MM.1S (cell line): ENCODE measurements at regions not wholly inside any gene's neighbourhood (a gene's known extent, or its start where the extent isn't known, plus 50 kb on each side); places are given as distances from the start of the nearest gene placed in this dataset.

Experiments used
- DNase-seq: peaks from one replicate; pipeline ENCODE4 v3.0.0-alpha.2; 2015
- H2AFZ ChIP-seq: fragments of 300-600 bp; sonication (generic); 2 replicates; pipeline ENCODE4 v1.6.0; 2016; ENCODE audit warnings: antibody characterized with exemption, low read length
- H3F3A ChIP-seq: fragments of 300-600 bp; sonication (generic); 2 replicates; pipeline ENCODE4 v1.6.1; 2016; ENCODE audit warnings: mild to moderate bottlenecking, antibody characterized with exemption, low read length, moderate library complexity, mixed read lengths; ENCODE audit not compliant: insufficient read depth
- H3K27ac ChIP-seq: fragments of 300-600 bp; sonication (generic); 2 replicates; pipeline ENCODE4 v1.5.1; 2016; ENCODE audit warnings: mild to moderate bottlenecking, low read length
- H3K27me3 ChIP-seq: fragments of 300-600 bp; sonication (generic); replicated peaks from 2 replicates; pipeline ENCODE4 v1.6.0; 2016; ENCODE audit warnings: low read length; ENCODE audit not compliant: insufficient read depth
- H3K36me3 ChIP-seq: fragments of 300-600 bp; sonication (generic); replicated peaks from 2 replicates; pipeline ENCODE4 v1.6.1; 2016; ENCODE audit warnings: mild to moderate bottlenecking, low read length, mixed read lengths; ENCODE audit not compliant: insufficient read depth
- H3K4me1 ChIP-seq: fragments of 300-600 bp; sonication (generic); 2 replicates; pipeline ENCODE4 v1.6.1; 2016; ENCODE audit warnings: low read length, mixed read lengths
- H3K4me2 ChIP-seq: fragments of 300-600 bp; sonication (generic); 2 replicates; pipeline ENCODE4 v1.6.0; 2016; ENCODE audit warnings: low read depth, low read length
- H3K4me3 ChIP-seq: fragments of 300-600 bp; sonication (generic); 2 replicates; pipeline ENCODE4 v1.5.1; 2016; ENCODE audit warnings: low read length, mixed read lengths
- H3K79me2 ChIP-seq: fragments of 300-600 bp; sonication (generic); 2 replicates; pipeline ENCODE4 v1.6.1; 2016; ENCODE audit warnings: mixed run types, low read length, mixed read lengths
- H3K9ac ChIP-seq: fragments of 300-600 bp; sonication (generic); 2 replicates; pipeline ENCODE4 v1.6.1; 2016; ENCODE audit warnings: low read length, mixed read lengths
- H3K9me2 ChIP-seq: fragments of 300-600 bp; sonication (generic); replicated peaks from 2 replicates; pipeline ENCODE4 v1.6.1; 2016; ENCODE audit warnings: mild to moderate bottlenecking, low read length, mixed read lengths; ENCODE audit not compliant: insufficient read depth
- H3K9me3 ChIP-seq: fragments of 300-600 bp; sonication (generic); replicated peaks from 2 replicates; pipeline ENCODE4 v1.6.1; 2016; ENCODE audit warnings: mild to moderate bottlenecking, low read length, mixed read lengths; ENCODE audit not compliant: insufficient read depth
- H4K20me1 ChIP-seq: fragments of 300-600 bp; sonication (generic); 2 replicates; pipeline ENCODE4 v1.6.1; 2016; ENCODE audit warnings: mild to moderate bottlenecking, low read length, moderate library complexity, mixed read lengths; ENCODE audit not compliant: insufficient read depth
- CTCF ChIP-seq: fragments of 300-600 bp; sonication (generic); IDR thresholded peaks from 2 replicates; pipeline ENCODE4 v1.5.1; 2016; ENCODE audit warnings: antibody characterized with exemption, low read length, mixed read lengths
- EZH2 ChIP-seq: fragments of 300-600 bp; sonication (generic); optimal IDR thresholded peaks from 2 replicates; pipeline ENCODE3; 2017; ENCODE audit warnings: low read depth, mild to moderate bottlenecking, antibody characterized with exemption, low read length, mixed read lengths
- EZH2phosphoT487 ChIP-seq: fragments of 300-600 bp; sonication (generic); IDR thresholded peaks from 2 replicates; pipeline ENCODE4 v1.6.1; 2018; ENCODE audit warnings: antibody characterized with exemption, low read length

GRCh38 chr5:115386657-115387056 is 90.2 kb upstream of the CCDC112 start:
- Histone ChIP-seq H4K20me1 (no peaks in the 10 kb centered on the region), H3K4me1 (peaks cover 10% of the 10 kb centered on the region), H3F3A (no peaks in the 10 kb centered on the region), H3K36me3 (no peaks in the 10 kb centered on the region), H3K9ac (no peak overlapping the region), H3K9me3 (no peaks in the 10 kb centered on the region), H3K79me2 (no peaks in the 10 kb centered on the region), H3K9me2 (no peaks in the 10 kb centered on the region; the same call in 1 of the 2 replicates), H3K4me3 (peak overlapping the region; percentile 7; the same call in 1 of the 2 replicates), H3K4me2 (peak overlapping the region; percentile 47), H3K27me3 (no peaks in the 10 kb centered on the region), H2AFZ (peak overlapping the region; percentile 38; the same call in 1 of the 2 replicates), H3K27ac (no peak overlapping the region)
- TF ChIP-seq CTCF (no peak), EZH2phosphoT487 (no peak), EZH2 (no peak)
- DNase-seq, result no peak

- DNase-seq, result no peak
- peaks cover 17% of the 10 kb centered on the region for H3K4me1 ChIP-seq
- H3K9me3 ChIP-seq, result no peaks in the 10 kb centered on the region
- H3K27me3 ChIP-seq, result no peaks in the 10 kb centered on the region
- H3K4me2 ChIP-seq, result no peak overlapping the region
- no peak overlapping the region for H2AFZ ChIP-seq
- peaks cover 8% of the 10 kb centered on the region for H3F3A ChIP-seq
- H3K36me3 ChIP-seq, result no peaks in the 10 kb centered on the region
- no peaks in the 10 kb centered on the region for H3K79me2 ChIP-seq
- no peak overlapping the region for H3K9ac ChIP-seq
- no peaks in the 10 kb centered on the region; the same call in 1 of the 2 replicates for H3K9me2 ChIP-seq
- TF ChIP-seq EZH2, result no peak
- no peak for TF ChIP-seq CTCF
- no peak for TF ChIP-seq EZH2phosphoT487
- H3K27ac ChIP-seq, result no peak overlapping the region
- no peak overlapping the region for H3K4me3 ChIP-seq
- no peaks in the 10 kb centered on the region for H4K20me1 ChIP-seq
Measured at GRCh38 chr5:115384587-115385375, 88.3 kb upstream of the CCDC112 start.

GRCh38 chr5:115382989-115383388 is 86.5 kb upstream of the CCDC112 start:
- H3K27me3 ChIP-seq, result no peaks in the 10 kb centered on the region
- no peaks in the 10 kb centered on the region; the same call in 1 of the 2 replicates for H3K9me2 ChIP-seq
- no peaks in the 10 kb centered on the region for H3K36me3 ChIP-seq
- no peaks in the 10 kb centered on the region for H3K9me3 ChIP-seq
- no peak overlapping the region for H2AFZ ChIP-seq
- no peak for DNase-seq
- no peaks in the 10 kb centered on the region for H4K20me1 ChIP-seq
- no peak overlapping the region for H3K4me2 ChIP-seq
- TF ChIP-seq EZH2phosphoT487, result no peak
- no peak for TF ChIP-seq CTCF
- TF ChIP-seq EZH2, result no peak
- no peaks in the 10 kb centered on the region for H3K79me2 ChIP-seq
- no peak overlapping the region for H3K27ac ChIP-seq
- peaks cover 32% of the 10 kb centered on the region for H3K4me1 ChIP-seq
- peaks cover 24% of the 10 kb centered on the region for H3F3A ChIP-seq
- H3K9ac ChIP-seq, result no peak overlapping the region
- no peak overlapping the region for H3K4me3 ChIP-seq
